ENCODE measurements at regions not wholly inside any gene's neighbourhood (a gene's known extent, or its start where the extent isn't known, plus 50 kb on each side); places are given as distances from the start of the nearest gene placed in this dataset.

GRCh38 chr6:104483225-104483834, 376.4 kb downstream of the HACE1 start:
- Histone ChIP-seq H3K9ac (ENCODE audit: low read length) (no peak overlapping the region), H3K27ac (ENCODE audit: low read depth, low read length, poor library complexity, severe bottlenecking) (no peak overlapping the region), H3K27me3 (ENCODE audit: insufficient read depth, low read length) (no peaks in the 10 kb centered on the region), H2AFZ (ENCODE audit: low read length) (no peak overlapping the region), H3K9me2 (ENCODE audit: low read depth, low read length) (no peaks in the 10 kb centered on the region), H4K20me1 (ENCODE audit: insufficient read depth, low read length) (no peaks in the 10 kb centered on the region), H3K36me3 (ENCODE audit: insufficient read depth, low read length) (no peaks in the 10 kb centered on the region), H3F3A (ENCODE audit: insufficient read depth, low read length) (no peaks in the 10 kb centered on the region), H3K9me3 (ENCODE audit: low read length) (no peaks in the 10 kb centered on the region), H3K4me1 (ENCODE audit: insufficient read depth, low read length, severe bottlenecking) (no peaks in the 10 kb centered on the region), H3K4me3 (ENCODE audit: low read depth, low read length, poor library complexity, severe bottlenecking) (no peak overlapping the region), H3K4me2 (ENCODE audit: low read length) (no peak overlapping the region), H3K79me2 (ENCODE audit: insufficient read depth, low read length) (no peaks in the 10 kb centered on the region)
- TF ChIP-seq, protein P1, sequence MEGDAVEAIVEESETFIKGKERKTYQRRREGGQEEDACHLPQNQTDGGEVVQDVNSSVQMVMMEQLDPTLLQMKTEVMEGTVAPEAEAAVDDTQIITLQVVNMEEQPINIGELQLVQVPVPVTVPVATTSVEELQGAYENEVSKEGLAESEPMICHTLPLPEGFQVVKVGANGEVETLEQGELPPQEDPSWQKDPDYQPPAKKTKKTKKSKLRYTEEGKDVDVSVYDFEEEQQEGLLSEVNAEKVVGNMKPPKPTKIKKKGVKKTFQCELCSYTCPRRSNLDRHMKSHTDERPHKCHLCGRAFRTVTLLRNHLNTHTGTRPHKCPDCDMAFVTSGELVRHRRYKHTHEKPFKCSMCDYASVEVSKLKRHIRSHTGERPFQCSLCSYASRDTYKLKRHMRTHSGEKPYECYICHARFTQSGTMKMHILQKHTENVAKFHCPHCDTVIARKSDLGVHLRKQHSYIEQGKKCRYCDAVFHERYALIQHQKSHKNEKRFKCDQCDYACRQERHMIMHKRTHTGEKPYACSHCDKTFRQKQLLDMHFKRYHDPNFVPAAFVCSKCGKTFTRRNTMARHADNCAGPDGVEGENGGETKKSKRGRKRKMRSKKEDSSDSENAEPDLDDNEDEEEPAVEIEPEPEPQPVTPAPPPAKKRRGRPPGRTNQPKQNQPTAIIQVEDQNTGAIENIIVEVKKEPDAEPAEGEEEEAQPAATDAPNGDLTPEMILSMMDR (IDR thresholded peaks at IDR 0.05; ENCODE audit: low read length): peak; percentile 26; the same call in 1 of the 2 replicates
- TF ChIP-seq EZH2 (IDR thresholded peaks at IDR 0.05; ENCODE audit: borderline replicate concordance, low read length): no peak

DNA sequence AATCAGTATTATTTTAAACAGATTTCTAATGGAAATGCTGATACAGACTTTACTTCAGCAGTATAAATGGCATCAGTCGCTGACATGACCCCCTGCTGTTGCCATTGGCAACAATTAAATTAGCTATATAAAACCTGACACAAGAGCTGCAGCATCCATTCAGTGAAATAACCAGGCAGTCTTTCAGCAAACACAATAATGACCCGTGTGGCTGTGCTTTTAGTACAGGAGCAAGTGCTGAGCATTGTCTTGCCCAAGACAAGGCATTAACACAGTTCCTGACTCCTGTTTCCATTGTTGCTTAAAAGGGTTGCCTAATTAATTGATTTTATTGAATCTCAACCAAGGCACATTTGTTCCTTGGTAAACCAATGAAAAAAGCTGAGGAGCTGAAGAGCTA, 382.1 kb downstream of the HACE1 start:
- Histone ChIP-seq H3K27ac (ENCODE audit: low read depth, low read length, poor library complexity, severe bottlenecking) (no peak overlapping the region), H3K9me2 (ENCODE audit: low read depth, low read length) (no peaks in the 10 kb centered on the region), H3K79me2 (ENCODE audit: insufficient read depth, low read length) (no peaks in the 10 kb centered on the region), H3K4me3 (ENCODE audit: low read depth, low read length, poor library complexity, severe bottlenecking) (no peak overlapping the region), H3K36me3 (ENCODE audit: insufficient read depth, low read length) (no peaks in the 10 kb centered on the region), H3K4me1 (ENCODE audit: insufficient read depth, low read length, severe bottlenecking) (no peaks in the 10 kb centered on the region), H3K9me3 (ENCODE audit: low read length) (no peaks in the 10 kb centered on the region), H3K27me3 (ENCODE audit: insufficient read depth, low read length) (no peaks in the 10 kb centered on the region), H3F3A (ENCODE audit: insufficient read depth, low read length) (no peaks in the 10 kb centered on the region), H3K9ac (ENCODE audit: low read length) (no peak overlapping the region), H3K4me2 (ENCODE audit: low read length) (no peak overlapping the region), H4K20me1 (ENCODE audit: insufficient read depth, low read length) (no peaks in the 10 kb centered on the region), H2AFZ (ENCODE audit: low read length) (no peak overlapping the region)
- TF ChIP-seq, protein P1 (IDR thresholded peaks at IDR 0.05; ENCODE audit: low read length): no peak
- TF ChIP-seq EZH2 (IDR thresholded peaks at IDR 0.05; ENCODE audit: borderline replicate concordance, low read length): no peak

DNA sequence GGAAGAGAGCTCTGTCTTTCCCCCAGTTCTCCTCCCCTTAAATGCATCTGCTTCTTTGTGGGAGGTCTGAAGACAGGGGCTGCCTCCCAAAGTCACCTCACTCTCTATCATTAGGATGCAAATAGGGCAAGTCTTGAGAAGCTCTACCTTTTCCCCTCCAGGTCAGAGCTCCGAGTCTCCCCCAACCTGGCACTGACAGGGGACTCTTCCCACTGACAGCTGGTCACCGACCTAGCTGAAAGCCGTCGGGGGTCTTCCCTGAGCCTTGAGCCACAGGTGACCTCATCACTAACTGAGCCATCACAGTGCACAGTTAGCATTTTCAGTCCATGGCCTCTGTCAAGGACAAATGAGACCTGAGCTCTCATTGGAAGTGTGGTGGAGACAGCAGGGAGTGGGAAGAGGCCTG, 386.7 kb downstream of the HACE1 start:
- TF ChIP-seq, protein P1 (IDR thresholded peaks at IDR 0.05; ENCODE audit: low read length): no peak
- TF ChIP-seq EZH2 (IDR thresholded peaks at IDR 0.05; ENCODE audit: borderline replicate concordance, low read length): no peak
- Histone ChIP-seq H3K9me2 (ENCODE audit: low read depth, low read length) (no peaks in the 10 kb centered on the region), H3K4me3 (ENCODE audit: low read depth, low read length, poor library complexity, severe bottlenecking) (no peak overlapping the region), H3K4me1 (ENCODE audit: insufficient read depth, low read length, severe bottlenecking) (no peaks in the 10 kb centered on the region), H3K27me3 (ENCODE audit: insufficient read depth, low read length) (no peaks in the 10 kb centered on the region), H2AFZ (ENCODE audit: low read length) (no peak overlapping the region), H3K9ac (ENCODE audit: low read length) (no peak overlapping the region), H3K36me3 (ENCODE audit: insufficient read depth, low read length) (no peaks in the 10 kb centered on the region), H3K79me2 (ENCODE audit: insufficient read depth, low read length) (no peaks in the 10 kb centered on the region), H3K4me2 (ENCODE audit: low read length) (no peak overlapping the region), H3F3A (ENCODE audit: insufficient read depth, low read length) (no peaks in the 10 kb centered on the region), H4K20me1 (ENCODE audit: insufficient read depth, low read length) (no peaks in the 10 kb centered on the region), H3K9me3 (ENCODE audit: low read length) (no peaks in the 10 kb centered on the region), H3K27ac (ENCODE audit: low read depth, low read length, poor library complexity, severe bottlenecking) (no peak overlapping the region)

Data from OCI-LY1 (cell line).